ENCODE measurements at regions not wholly inside any gene's neighbourhood (a gene's known extent, or its start where the extent isn't known, plus 50 kb on each side); places are given as distances from the start of the nearest gene placed in this dataset.
"Not testable (repeated sequence)": the region's sequence is repeated elsewhere in the genome, so short reads cannot be mapped to it uniquely, and the experiment has no call there.

GRCh38 chr14:66013607-66014006, 472.6 kb upstream of the CCDC196 start:
- not testable (repeated sequence) for DNase-seq (ENCODE audit: low read depth in 2 of 2)

- DNase-seq (ENCODE audit: low read depth in 2 of 2), result no peak
Observed at GRCh38 chr14:66015071-66015780, 470.9 kb upstream of the CCDC196 start.

GRCh38 chr14:66017927-66018326, 468.2 kb upstream of the CCDC196 start:
- no peak for DNase-seq (ENCODE audit: low read depth in 2 of 2)

GRCh38 chr14:66022526-66022925, 463.6 kb upstream of the CCDC196 start:
- no peak for DNase-seq (ENCODE audit: low read depth in 2 of 2)

GRCh38 chr14:66025779-66026178, 460.4 kb upstream of the CCDC196 start:
- no peak for DNase-seq (ENCODE audit: low read depth in 2 of 2)

- not testable (repeated sequence) for DNase-seq (ENCODE audit: low read depth in 2 of 2)
Observed at GRCh38 chr14:66031981-66032380, 454.2 kb upstream of the CCDC196 start.

- DNase-seq (ENCODE audit: low read depth in 2 of 2), result no peak
Observed at GRCh38 chr14:66032800-66033199, 453.4 kb upstream of the CCDC196 start.

- no peak for DNase-seq (ENCODE audit: low read depth in 2 of 2)
Observed at GRCh38 chr14:66036547-66036946, 449.6 kb upstream of the CCDC196 start.

GRCh38 chr14:66037361-66037760, 448.8 kb upstream of the CCDC196 start:
- DNase-seq (ENCODE audit: low read depth in 2 of 2), result no peak

GRCh38 chr14:66038212-66038611, 448.0 kb upstream of the CCDC196 start:
- no peak for DNase-seq (ENCODE audit: low read depth in 2 of 2)

- DNase-seq (ENCODE audit: low read depth in 2 of 2), result no peak
Observed at GRCh38 chr14:66038618-66039017, 447.6 kb upstream of the CCDC196 start.

GRCh38 chr14:66039495-66039894, 446.7 kb upstream of the CCDC196 start:
- DNase-seq (ENCODE audit: low read depth in 2 of 2), result no peak

- no peak for DNase-seq (ENCODE audit: low read depth in 2 of 2)
Observed at GRCh38 chr14:66041582-66041981, 444.6 kb upstream of the CCDC196 start.

- no peak for DNase-seq (ENCODE audit: low read depth in 2 of 2)
Observed at GRCh38 chr14:66043921-66044320, 442.2 kb upstream of the CCDC196 start.

GRCh38 chr14:66045572-66046021, 440.6 kb upstream of the CCDC196 start:
- DNase-seq (ENCODE audit: low read depth in 2 of 2), result no peak

- no peak for DNase-seq (ENCODE audit: low read depth in 2 of 2)
Observed at GRCh38 chr14:66046035-66046434, 440.1 kb upstream of the CCDC196 start.

GRCh38 chr14:66046591-66046990, 439.6 kb upstream of the CCDC196 start:
- no peak for DNase-seq (ENCODE audit: low read depth in 2 of 2)

- DNase-seq (ENCODE audit: low read depth in 2 of 2), result no peak
Observed at GRCh38 chr14:66056268-66056907, 429.8 kb upstream of the CCDC196 start.

GRCh38 chr14:66056926-66057552, 429.1 kb upstream of the CCDC196 start:
- no peak for DNase-seq (ENCODE audit: low read depth in 2 of 2)

- DNase-seq (ENCODE audit: low read depth in 2 of 2), result no peak
Observed at GRCh38 chr14:66065188-66065587, 421.0 kb upstream of the CCDC196 start.

- DNase-seq (ENCODE audit: low read depth in 2 of 2), result no peak
Observed at GRCh38 chr14:66066981-66067776, 419.0 kb upstream of the CCDC196 start.

GRCh38 chr14:66069036-66069435, 417.1 kb upstream of the CCDC196 start:
- no peak for DNase-seq (ENCODE audit: low read depth in 2 of 2)

Data from stimulated activated CD4-positive, alpha-beta T cell treated with anti-CD3 and anti-CD28 coated beads, Interleukin-1b, Interleukin-23, amount 100 ng/mL, for 1 hour (primary cell).